Renal cortex interstitium (tissue), 11 donors: ENCODE measurements at regions not wholly inside any gene's neighbourhood (a gene's known extent, or its start where the extent isn't known, plus 50 kb on each side); places are given as distances from the start of the nearest gene placed in this dataset.

Source experiments
- DNase-seq, 11 donors: peaks; one replicate each; pipeline ENCODE4 v3.0.0-alpha.2; 2013; ENCODE audit warnings: low read depth in 9 of 11, low spot score in 4 of 11; ENCODE audit errors: extremely low read depth in 1 of 11

DNA sequence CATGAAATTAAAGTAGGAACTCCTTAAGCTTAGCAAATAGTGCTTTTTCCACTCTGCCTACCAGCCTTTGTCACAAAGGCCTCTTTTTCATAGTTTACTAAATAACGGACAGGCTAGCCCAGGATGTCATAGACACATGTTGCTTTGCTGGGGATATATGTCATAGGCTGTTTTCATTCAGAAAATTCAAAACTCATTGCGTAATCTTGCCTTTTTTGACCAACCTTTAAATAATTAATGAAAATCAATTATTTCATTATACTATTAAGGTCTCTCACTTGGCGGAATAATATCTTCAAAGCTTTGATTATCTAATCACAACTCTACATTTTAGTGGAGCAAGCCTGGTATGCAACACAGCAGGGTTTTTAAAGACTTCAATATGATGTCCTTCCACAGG, 1245.7 kb upstream of the LRRTM1 start:
- DNase-seq, result no peak

DNA sequence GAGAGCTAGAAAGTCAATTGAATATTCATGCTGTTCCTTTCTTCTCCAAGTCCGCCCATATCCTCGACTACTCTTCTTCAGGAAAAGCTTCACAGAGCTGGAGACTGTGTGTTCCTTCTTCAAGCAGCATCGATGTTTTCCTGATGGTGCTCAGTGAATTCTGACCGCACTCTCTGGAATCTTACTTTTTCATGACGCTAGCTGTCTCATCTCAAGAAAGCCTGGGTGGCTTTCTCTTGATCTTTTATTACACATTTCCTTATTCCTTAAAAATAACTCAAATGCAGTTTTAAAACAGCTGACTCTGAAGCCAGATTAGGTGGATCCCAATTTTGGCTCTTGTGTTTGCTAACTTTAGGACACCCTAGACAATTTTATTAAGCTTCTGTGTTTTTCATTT, 1245.1 kb upstream of the LRRTM1 start:
- no peak for DNase-seq

- no peak for DNase-seq
These were observed 1241.1 kb upstream of the LRRTM1 start for GRCh38 chr2:81545626-81546025.

DNA sequence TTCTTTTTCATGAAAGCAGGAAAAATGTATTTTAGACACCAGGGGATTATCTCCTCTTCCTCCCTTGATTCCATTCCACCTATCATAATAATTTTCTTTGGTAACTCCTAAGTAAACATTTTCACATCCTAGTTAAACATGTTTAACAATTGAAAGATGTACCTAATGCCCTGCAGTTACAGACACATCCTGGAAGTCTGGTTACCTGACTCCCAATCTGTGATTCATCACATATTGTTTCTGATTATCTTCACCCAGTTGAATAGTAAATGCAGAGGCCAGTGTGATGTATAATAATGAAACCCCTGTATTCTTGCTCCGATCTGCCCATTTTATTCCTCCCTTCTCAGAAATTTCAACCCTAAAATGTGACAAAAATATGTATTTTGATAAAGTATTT, 1237.6 kb upstream of the LRRTM1 start:
- no peak for DNase-seq

GRCh38 chr2:81529944-81530343, 1225.4 kb upstream of the LRRTM1 start:
- no peak for DNase-seq

DNA sequence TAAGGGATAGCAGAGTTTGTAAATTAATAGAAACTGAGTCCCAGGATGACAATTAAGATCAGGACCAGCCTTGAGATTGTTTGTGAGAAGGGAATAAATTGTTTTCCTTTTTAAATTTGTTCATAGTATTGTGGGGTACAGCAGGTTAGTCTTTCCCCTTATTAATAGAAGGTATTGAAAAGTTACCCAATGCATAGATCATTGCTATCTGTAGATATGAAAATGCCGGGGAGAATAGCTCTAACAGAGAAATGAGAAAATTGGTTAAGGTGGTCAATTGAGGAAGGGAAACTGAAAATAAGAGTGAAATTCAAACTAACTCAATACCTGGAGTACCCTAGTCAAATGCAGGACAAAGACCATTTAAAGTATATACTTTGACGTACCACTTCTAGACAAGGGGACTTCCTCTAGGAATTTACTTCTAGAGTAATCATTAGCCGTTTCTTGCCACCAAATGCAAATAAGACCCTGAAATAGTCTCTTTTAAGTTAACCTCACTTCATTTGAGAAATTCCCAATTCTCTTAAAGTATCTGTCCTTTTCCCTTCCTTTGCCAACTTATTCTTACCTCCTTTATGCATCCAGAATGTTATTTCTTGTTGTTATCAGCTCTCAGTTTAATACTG, 1224.4 kb upstream of the LRRTM1 start:
- no peak for DNase-seq

DNA sequence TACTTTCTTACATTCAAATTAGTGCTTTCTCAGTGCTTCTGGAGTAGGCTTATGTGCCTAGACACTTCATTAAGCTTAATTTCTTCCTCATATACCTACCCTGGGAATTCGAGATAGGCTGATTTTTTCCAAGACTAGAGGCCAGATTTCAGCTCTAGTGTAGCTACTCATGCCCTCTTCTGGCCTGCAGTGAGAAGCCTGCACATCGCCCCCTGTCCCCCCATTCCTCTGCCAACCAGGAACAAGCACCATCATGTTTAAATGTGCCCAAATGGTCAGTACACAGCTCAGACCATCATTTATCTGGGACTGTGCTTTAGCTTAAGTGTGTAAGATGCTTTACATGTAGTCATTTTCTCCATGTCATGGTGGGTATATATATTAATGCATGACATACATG, 1218.8 kb upstream of the LRRTM1 start:
- no peak for DNase-seq

DNA sequence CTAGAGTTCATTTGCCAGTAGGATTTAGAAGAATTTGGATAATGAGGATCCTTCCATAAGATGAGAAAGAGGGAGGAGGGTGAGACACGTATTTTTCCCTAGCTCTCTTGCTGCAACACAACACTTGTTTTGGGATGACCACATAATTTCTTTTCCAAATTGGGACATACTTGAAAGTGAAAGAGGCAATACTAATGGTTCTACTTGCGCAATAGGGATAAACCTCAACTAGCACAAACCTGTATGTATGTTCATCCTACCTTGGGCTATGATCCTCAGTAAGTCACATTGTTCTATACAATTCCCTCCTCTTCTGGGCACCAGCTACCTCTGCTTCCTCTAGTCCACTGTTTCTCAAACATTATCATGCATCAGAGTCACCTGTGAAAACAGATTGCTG, 1208.8 kb upstream of the LRRTM1 start:
- DNase-seq, result no peak

DNA sequence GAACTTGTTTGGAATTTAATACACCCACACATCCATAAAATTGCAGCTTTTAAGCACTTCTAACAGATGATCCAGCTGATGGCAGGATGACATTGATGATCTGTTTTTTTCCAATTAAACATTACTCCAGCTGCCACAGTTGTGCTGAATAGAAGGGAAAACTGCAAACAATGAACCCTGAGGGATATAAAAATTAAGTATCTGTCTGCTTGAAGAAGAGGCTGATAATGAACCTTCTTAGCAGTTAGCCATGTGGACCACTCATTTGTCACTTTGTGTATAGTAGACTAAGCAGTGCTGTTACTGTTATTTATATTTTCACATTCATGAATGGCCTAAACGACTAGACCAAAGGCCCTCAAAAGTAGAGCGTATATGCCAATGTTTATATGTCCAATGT, 1201.0 kb upstream of the LRRTM1 start:
- no peak for DNase-seq

DNA sequence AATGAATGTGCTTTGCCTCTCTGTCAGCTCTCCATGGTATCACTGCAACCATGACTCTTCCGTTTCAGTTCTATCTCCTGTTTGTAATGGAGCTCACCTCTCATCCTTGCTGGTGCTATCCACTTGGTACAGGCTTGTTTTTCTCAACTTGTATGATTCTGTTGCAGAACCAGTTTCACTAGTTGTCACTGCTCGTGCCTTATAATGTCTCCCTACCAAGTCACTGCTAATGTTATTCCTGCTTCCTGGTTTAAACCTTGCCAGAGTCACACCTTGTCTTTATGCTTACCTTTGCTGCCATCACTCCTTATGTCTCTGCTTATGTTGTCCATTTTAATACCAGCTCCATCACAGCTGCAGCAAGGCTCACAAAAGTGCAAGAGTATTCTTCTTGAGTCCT, 1191.0 kb upstream of the LRRTM1 start:
- peak in 1 of 11 donors; percentile 3 for DNase-seq

- no peak for DNase-seq
These were observed 1178.7 kb upstream of the LRRTM1 start for GRCh38 chr2:81483254-81483653.

GRCh38 chr2:81481994-81482368, 1177.4 kb upstream of the LRRTM1 start:
- DNase-seq, result no peak

GRCh38 chr2:81481242-81481993, 1176.9 kb upstream of the LRRTM1 start:
- no peak for DNase-seq

DNA sequence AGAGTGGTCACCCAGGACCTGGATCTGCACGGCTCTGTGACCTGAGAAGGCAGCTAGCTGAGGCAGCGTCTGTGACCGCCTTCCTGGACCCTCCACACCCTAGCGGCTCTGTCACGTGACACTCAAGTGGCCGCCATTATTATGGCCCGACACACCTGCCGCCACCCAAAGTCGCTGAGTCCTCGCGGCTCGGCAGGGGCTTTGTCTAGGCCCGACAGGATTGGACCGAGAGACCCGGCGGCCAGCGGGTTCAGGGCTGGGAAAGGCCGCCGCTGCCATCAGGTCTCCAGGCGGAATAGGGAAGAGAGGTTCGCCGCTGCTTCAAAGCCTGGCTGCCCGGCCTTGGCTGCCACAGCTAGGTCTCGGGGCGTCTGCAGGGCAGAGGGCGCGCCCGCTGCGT, 1162.5 kb upstream of the LRRTM1 start:
- DNase-seq, result no peak

DNA sequence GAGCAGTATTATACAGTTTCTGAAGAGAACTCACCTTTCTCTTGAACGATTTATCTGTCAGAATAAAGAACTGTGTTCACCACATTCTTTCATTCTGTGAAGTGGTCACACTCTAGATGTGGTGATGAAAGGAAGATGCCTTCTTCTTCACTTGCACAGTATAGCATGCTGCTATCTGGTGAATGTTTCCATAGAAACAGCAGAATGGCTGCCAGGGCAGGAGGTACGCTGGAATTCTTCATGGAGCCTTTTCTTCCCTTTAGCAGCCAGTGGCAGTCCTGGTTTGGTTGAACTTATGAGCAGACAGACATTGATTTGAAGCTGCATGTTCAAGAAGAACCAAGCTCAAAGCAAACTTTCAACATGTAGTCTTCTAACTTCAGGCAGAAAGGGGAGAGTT, 1157.9 kb upstream of the LRRTM1 start:
- DNase-seq, result no peak

- DNase-seq, result no peak
These were observed 1140.6 kb upstream of the LRRTM1 start for GRCh38 chr2:81445176-81445575.

- DNase-seq, result no peak
These were observed 1133.0 kb upstream of the LRRTM1 start for GRCh38 chr2:81437456-81438000.

- DNase-seq, result no peak
These were observed 1131.7 kb upstream of the LRRTM1 start for GRCh38 chr2:81436256-81436655.

- no peak for DNase-seq
These were observed 1108.1 kb upstream of the LRRTM1 start for GRCh38 chr2:81412681-81413080.

- DNase-seq, result no peak
These were observed 1099.0 kb upstream of the LRRTM1 start for GRCh38 chr2:81403508-81403907.
